Suppressor macrophage treated with lipopolysaccharide for 1 hour (primary cell): ENCODE measurements at regions not wholly inside any gene's neighbourhood (a gene's known extent, or its start where the extent isn't known, plus 50 kb on each side); places are given as distances from the start of the nearest gene placed in this dataset.
"Not testable (repeated sequence)": the region's sequence is repeated elsewhere in the genome, so short reads cannot be mapped to it uniquely, and the experiment has no call there.

ENCODE experiments used
- DNase-seq, 3 donors: peaks; one replicate each; pipeline ENCODE4 v3.0.0-alpha.2; 2020 to 2022

DNA sequence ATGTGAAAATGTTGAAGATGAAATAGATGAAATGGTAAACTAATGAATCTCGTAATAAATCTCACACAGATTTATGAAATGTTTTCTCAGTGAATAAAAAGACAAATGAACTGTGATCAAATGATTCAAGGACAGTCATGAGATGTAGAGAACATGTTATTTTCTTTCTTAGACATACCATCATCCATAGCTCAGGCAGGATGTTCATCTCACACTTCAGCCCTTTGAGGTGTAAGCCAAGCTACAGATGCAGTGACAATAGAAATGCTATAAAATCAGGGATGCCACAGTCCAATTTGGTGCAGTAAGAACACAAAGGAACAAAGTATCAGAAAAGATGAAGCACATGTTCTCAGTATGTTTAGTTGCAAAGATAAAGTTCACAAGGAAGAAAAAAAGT is 242.7 kb upstream of the KRR1 start:
- no peak for DNase-seq

DNA sequence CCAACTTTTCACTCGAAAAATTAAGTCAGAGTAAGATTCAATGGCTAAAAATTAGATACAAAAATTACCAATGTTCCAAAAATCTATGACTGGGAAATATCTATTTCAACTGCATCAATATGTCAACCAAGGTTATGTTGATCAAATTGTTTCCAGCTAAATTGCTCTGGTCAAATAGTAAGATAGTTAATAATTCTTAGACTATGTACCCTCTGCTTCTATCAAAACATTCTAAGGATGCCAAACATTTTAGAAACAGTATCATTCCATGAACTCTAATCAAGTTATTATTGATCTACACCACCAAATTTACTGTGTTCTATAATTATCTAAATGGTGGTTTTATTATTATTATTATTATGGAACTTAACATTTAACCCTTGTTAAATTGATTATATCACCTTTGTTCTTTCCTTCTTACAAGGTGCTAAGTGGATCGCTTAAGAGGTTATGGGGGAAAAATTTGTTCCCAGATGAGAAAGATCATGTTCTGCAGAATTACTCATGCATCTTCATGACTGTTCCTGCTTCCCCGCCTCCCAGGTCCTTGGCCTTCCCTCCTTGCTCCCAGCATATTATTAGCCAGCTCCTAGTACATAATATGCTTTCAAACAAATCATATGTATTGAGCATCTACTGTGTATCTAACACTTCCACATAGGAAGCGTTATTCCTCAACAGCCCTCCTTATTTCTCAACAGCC is 240.5 kb upstream of the KRR1 start:
- DNase-seq, result no peak

DNA sequence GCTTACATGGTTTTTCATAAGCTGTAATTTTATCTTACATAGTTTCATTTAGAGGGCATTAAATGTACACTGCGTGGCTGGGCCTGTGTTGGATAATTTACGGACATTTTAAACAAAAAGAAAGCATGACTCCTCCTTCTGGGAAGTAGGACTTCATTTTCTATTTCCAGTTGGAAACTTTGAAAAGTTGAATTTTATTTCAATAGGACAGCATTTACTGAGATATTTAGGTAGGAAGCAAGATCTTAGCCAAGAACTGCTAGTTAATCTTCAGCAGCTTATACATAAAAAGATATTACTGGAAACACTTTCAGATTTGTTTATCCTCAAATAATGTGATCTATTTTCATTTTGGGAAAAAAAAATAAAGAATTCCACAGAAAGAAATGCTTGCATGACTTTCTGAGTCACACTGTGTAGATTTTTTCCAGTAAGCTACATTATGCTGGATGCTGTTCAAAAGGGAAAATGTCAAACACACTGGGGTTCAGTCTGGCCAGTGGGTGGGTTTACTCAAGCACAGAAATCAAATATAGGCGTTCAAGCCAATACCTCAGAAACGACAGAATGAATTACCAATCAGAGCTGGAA is 239.4 kb upstream of the KRR1 start:
- DNase-seq, result no peak

DNA sequence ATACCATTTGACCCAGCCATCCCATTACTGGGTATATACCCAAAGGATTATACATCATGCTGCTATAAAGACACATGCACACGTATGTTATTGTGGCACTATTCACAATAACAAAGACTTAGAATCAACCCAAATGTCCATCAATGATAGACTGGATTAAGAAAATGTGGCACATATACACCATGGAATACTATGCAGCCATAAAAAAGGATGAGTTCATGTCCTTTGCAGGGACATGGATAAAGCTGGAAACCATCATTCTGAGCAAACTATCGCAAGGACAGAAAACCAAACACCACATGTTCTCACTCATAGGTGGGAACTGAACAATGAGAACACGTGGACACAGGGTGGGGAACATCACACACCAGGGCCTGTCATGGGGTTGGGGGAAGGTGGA is 237.6 kb upstream of the KRR1 start:
- not testable (repeated sequence) for DNase-seq

DNA sequence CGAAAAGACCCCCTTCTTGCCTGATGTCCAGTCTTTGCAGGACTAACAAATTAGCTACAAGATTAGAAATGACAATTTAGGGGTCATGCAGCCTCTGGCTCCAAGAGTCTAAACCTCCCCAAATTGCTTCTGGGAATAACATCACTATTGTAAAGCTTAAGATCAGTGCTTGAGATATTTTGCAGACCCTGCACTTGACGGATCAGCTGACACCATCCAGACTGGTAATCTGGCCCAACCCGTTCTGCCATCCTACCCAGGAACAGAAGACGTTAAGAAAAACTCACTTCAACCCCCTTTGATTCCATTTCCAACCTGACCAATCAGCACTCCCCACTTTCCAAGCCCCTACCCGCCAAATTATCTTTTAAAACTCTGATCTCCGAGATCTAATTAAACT is 236.7 kb upstream of the KRR1 start:
- no peak for DNase-seq

DNA sequence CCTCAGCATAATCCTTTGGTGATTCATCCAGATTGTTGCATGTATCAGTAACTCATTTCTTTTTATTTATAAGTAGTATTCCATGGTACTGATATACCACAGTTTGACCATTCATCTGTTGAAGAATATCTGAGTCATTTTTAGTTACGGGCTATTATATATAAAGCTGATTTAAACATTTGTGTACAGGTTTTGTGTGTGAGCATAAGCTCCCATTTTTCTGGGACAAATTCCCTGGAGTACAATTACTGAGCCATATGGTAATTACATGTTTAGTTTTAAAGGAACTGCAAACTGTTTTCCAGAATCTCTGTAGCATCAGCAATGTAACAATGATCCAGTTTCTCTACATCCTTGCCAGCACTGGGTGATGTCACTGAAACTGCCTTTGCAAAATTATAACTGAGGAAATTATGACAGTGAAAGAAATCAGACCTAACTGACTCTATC is 236.2 kb upstream of the KRR1 start:
- DNase-seq, result no peak

DNA sequence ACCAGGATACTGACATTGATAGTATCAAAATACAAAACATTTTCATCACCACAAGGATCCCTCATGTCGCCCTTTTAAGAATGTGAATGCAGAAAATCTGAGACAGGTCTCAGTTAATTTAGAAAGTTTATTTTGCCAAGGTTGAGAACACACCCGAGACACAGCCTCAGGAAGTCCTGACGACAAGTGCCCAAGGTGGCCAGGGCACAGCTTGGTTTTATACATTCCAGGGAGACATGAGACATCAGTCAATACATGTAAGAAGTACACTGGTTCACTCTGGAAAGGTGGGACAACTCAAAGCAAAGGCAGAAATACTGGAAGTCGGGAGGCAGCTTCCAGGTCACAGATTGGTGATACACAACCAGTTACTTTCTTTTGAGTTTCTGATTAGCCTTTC is 235.2 kb upstream of the KRR1 start:
- DNase-seq, result no peak

DNA sequence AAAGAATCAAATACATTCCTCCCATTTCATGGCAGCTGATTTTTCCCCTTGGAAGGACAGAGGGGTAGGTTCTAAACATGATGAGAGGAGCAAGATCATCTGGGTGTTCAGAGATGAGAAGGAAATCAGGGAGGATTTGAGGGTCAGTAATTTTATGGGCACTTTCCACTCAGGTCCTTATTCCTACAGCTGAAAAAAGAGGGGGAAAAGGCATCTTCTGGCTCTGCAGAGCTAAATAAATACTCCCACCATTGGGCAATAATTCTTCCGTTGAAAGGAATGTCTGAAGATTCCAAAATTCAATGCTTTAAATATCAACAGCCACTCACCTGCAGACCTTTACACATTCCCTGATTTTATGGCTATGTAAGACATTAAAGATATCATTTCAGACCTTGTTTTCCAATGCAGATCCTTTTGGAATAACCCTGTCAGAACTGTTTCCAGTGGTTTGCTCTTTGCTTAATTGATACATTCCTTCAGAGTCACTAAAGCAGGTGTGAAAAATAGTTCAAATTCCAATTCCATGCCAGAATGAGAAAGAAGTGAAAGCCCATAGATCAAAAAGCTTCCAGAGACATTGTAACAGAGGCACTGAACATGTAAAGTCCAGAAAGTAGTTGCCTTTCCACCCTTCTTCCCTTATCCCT is 233.3 kb upstream of the KRR1 start:
- DNase-seq, result no peak

DNA sequence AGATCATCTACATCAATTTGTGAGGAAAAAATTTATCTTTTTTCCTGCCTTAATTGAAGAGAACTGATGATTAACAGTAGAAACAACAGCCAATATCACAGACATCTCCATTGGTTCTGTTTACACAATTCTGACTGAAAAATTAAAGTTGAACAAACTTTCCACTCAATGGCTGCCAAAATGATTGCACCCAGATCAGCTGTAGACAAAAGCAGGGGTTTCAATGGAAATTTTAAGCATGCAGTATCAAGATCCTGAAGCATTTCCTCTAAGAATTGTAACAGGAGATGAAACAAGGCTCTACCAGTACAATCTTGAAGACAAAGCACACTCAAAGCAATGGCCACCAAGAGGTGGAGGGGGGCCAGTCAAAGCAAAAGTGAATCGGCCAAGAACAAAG is 231.6 kb upstream of the KRR1 start:
- no peak for DNase-seq

DNA sequence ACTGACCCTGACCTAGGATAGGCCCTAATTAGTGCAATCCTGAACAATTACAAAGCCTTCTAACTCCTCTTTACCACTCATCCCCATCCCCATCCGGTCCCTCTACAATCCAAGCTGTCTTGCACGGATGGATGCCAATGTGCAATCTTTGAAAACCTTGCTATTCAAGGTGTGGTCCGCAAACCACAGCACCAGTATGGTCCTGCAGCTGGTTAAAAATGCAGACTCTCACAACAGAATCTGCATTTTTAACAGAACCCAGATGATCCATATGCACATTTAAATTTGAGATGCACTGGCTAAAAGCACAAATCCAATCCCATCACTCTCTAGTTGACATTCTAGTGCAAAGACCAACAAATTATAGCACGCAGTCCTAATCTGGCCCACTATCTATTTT is 230.6 kb upstream of the KRR1 start:
- no peak for DNase-seq

DNA sequence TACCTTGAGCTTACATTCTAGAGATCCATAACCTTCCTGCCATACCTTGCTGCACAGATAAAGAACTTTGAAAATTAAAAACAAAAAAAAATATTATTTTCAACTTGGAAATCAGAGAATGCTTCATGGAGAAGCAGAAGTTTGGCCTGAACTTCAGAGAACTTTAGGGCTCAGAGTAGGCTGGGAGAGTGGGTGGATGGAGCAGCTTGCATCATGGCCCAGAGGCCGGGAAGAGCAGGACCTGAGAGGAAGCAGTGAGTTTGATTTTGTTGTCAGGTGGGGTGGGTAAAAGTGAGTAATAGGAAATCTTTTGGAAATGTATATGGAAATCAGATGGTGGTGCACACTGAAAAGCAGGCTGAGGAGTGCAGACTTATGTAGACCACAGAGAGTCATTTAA is 228.5 kb upstream of the KRR1 start:
- peak; percentile 63 to 73 (median 72) for DNase-seq

DNA sequence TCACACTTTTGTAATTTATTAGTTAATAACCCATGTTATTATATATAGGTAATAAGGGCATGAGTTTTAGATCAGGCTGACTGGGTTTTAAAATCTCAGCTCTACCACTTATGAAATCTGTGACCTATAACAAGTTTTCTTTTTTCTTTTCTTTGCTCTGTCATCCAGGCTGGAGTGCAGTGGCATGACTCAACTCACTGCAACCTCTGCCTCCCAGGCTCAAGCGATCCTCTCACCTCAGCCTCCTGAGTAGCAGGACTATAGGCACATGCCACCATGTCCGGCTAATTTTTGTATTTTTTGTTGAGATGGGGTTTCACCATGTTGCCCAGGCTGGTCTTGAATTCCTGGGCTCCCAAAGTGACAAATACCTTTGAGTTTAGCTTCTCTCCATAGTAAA is 227.7 kb upstream of the KRR1 start:
- peak in 2 of 3 donors; percentile 7 to 40 for DNase-seq

DNA sequence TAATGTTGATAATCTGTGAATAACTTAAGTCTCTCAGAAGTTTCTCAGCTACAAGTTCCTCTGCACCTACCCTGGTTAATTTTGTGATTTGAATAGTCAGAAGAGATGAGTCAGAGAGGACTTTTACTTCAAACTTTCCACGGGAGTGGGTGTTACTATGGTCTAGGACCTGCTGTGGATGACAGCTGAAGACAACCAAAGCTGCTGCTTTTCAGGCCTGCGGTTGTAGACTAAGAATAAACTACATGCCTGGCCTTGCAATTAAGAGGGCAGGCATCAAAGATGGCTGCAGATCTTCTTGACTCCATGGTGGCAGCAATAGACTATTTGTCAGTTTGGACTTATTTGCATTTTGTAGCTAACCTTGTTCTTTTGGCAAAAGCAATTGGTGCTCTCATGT is 227.1 kb upstream of the KRR1 start:
- peak; percentile 58 to 78 (median 74) for DNase-seq

DNA sequence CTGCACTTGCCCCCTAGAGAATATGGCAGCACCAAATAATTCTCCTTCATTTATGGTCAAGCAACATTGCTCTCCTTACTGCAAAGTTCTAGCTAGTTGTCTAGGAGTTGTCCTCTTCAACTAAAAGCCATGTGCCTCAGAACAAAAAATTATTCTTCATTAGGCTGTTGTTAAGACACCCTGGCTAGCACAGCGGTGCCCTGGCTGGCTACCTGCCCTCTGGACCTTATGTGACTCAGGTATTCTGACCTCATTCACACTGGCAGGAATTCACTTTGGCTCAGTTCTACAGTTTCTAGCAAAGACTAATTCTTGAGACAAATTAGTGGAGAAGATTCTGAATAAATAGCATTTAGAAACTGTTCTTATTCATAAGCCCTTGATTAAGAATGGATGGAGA is 224.4 kb upstream of the KRR1 start:
- no peak for DNase-seq

DNA sequence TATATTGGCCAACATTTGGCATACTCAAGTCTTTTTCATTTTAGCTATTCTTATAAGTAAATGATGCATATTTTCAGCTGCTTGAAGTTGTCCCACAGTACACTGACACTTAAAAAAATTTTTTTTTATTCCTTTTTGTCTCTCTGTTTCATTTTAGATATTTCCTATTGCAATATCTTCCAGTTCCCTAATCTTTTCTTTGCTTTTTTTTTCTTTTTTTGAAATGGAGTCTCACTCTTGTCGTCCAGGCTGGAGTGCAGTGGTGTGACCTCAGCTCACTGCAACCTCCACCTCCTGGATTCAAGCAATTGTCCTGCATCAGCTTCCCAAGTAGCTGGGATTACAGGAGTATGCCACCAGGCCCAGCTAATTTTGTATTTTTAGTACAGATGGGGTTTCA is 217.4 kb upstream of the KRR1 start:
- DNase-seq, result no peak

DNA sequence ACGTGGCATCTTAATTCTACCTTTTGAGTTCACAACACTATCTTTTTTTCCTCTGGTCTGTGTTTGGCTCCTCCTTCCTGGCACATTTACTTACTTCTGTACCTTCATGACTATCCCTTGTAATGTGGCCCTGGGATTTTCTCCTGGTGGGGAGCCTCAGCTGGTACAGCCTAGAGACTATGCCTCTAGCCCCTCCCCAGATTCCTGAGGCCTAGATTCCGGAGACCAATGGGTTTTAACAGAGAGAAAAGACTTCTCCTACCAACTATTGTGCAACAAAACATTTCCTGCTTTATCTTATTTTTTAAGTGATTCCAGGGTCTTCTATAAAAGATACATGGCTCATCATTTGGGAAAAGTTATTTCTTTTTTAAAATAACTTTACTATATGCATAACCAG is 216.2 kb upstream of the KRR1 start:
- DNase-seq, result no peak

DNA sequence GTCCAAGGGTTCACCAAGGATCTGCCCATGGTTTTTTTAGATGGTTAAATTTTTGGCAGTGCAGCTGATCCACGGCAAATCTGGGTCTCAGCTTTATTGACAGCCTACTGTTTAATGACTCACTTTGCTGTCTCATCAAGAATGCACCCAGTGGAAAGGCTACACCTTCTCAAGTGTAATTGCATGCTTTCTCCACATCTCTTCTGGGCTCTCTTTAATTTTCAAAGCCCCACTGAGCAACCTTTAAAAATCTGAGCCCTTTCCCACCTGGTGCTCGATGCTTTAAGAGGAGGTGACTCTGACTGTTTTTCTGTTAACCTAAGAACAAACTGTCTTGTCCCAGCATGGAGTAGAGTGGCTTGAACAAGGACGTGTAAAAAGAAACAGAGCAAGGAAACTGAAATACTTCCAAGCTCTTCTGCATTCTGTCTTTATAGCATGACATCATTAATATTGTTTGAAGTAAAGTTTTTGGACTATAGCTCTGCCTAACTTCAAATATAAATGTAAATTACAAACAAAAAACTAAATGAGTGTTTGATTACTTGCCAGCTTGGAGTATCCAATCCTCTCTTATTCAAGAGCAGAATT is 214.2 kb upstream of the KRR1 start:
- DNase-seq, result no peak

DNA sequence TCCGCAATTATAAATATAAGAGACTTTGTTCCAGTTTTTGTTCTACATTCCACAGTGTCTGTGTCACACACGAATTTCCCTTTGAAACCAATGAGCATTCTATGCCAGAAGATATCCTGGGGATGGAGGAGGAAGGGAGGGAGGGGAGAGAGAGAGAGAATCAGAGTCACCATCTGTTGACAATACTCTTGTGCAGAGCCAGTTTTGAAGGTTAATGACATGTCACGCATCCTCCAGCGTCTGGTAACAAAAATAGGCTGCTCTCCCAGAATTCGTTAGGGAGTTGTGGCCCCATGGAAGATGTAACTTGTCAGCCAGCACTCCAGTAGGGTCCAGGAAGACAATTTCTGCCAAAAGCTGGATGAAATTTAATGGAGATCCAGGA is 213.5 kb upstream of the KRR1 start:
- no peak for DNase-seq

DNA sequence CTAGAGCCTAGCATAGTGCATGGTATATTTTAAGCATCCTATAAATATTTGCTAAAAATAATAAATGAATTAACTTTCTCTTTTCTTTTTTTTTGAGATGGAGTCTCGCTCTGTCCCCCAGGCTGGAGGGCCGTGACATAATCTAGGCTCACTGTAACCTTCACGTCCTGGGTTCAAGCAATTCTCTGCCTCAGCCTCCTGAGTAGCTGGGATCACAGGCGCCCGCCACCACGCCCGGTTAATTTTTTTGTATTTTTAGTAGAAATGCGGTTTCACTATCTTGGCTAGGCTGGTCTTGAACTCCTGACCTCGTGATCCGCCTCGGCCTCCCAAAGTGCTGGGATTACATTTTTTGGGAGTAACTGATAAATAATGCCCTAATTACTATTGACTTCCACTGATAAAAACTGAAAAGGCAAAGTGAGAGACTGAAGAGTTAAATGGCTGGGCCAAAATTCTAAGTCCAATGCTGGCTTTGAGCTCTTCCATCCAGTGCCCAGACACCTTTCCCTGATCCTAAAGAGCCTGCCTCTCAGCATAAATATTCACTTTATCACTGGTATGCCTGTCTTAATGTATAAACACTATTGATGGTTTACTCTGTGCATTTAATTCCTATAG is 213.0 kb upstream of the KRR1 start:
- no peak for DNase-seq

DNA sequence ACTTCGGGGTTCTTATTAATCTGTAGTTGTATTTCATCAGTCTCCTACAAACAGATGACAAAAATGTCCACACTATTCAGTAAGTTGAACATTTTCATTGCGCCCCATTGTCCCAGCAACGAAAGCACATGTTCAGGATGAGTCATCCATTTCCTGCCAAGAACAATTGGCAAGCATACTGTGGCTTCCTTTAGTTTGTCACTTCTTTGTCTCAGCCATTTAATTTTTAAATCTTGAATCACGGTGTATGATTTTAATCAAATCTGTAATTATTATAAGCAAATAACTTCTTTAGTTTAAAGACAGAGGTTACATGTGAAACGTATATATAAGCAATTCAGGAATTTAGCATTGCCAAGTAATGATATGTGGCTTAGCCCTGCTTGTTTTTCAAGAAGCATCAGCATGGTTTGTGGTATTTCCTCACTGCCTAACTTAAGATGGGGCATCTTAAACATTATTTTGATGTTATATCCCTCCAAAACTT is 211.3 kb upstream of the KRR1 start:
- peak; percentile 73 to 87 (median 84) for DNase-seq

DNA sequence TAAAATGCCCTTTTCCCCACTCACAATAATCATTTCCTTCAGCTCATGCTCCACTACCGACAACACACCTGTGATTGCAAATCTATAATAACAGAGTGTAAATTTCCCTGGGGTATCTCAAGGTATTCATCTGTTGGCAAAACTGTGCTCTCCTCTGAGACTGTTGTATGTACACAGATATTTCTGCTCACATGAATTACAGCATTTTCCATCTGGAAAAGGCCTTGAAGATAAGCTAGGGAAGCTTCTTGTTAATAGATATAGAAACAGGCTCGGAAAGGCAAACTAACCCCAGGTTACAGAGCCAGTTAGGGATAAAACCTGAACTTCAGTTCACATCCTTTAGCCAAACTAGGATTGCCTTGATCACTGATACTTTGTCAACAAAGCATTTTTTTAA is 210.4 kb upstream of the KRR1 start:
- DNase-seq, result no peak

DNA sequence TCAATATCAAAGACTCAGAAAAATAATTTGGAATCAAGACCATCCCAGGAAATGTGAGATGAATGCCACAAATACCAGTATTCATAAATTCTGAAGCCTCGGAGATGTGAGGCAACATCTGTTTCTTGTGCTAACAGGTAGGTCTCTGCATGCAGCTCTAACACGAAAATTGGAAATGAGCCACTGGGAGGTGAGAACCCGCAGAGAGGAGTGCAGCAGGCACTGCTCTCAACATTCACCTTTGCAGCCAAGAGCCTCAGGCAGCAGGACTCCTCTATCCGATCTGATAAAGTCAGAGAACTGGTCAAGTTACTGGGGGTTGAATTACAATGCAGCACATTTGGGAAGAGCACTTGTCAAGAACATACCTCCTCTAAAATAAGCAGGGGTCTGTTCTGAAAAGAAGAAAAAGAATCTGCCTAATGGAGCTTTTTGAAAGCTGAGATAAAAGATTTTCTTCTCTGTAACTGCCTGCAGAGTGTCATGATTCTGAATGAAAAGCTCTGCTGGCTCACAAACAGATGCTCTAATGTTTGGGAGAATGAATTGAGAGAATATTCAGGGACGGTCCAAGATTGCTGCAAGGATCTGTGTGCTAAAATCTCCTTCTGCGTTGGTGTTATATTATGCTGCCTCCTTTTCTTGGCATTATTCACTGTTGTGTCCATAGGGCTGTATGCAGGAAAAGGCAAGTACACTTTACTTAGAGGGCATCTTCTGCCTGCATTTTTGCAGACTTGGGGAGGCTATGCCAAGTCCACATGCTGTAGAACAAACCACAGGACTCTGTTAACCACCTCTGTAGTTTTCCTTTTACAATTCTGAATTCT is 209.6 kb upstream of the KRR1 start:
- no peak for DNase-seq

DNA sequence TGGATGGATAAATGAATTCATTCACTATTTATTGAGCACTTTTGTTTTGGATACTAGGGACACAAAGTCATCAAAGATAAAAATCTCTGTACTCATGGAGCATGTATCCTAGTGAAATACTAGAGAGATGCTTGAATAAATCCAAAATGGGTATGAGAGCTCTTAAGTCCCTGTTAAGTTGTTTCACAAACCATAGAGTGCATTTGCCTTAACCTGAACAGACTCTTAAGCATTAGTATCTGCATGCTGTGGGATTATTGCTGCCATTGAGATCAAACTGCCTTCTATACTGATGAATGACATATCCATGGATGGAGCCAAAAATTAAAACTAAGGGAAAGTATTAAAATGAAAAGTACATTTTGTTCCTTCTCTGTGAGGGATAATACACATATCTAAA is 206.5 kb upstream of the KRR1 start:
- no peak for DNase-seq
